Mucosa of descending colon (tissue), 3 donors: ENCODE measurements at regions not wholly inside any gene's neighbourhood (a gene's known extent, or its start where the extent isn't known, plus 50 kb on each side); places are given as distances from the start of the nearest gene placed in this dataset.

Experiments used
- ATAC-seq: fragments of 200-7000 bp; cut with Tn5 transposase; one replicate; pipeline ENCODE4 v1.9.1; 2020; ENCODE audit warnings: mild to moderate bottlenecking, moderate library complexity
- DNase-seq, 3 donors: peaks; one replicate each; pipeline ENCODE4 v3.0.0-alpha.2; 2020
- H3K36me3 ChIP-seq: fragments of 200-600 bp; one replicate; pipeline ENCODE4 v1.8.0; 2021; ENCODE audit warnings: low read depth, mild to moderate bottlenecking
- H3K4me1 ChIP-seq: fragments of 200-600 bp; one replicate; pipeline ENCODE4 v1.8.0; 2021; ENCODE audit warnings: low read depth, mild to moderate bottlenecking
- H3K4me3 ChIP-seq: fragments of 200-600 bp; one replicate; pipeline ENCODE4 v1.8.0; 2021; ENCODE audit warnings: mild to moderate bottlenecking
- H3K9me3 ChIP-seq: fragments of 200-600 bp; one replicate; pipeline ENCODE4 v1.8.0; 2021; ENCODE audit warnings: mild to moderate bottlenecking
- intact Hi-C, 2 donors: fragments of 100-400 bp; cut with DNase I in 1 of 2; cut with micrococcal nuclease in 1 of 2; formaldehyde crosslinking; loops; one replicate each; pipeline versions ENCODE4 v1.11.0 to v1.11.1; 2022; cut with DNase I, micrococcal nuclease
- TF ChIP-seq, protein P1 (sequence below): fragments of 200-600 bp; IDR thresholded peaks from one replicate; pipeline ENCODE4 v1.8.0; 2022; ENCODE audit warnings: antibody characterized with exemption, mild to moderate bottlenecking
- donor health status: DM: no; HTN: no; CAD: no; lungs with moderate emphysema.
- donor health status: DM: no; HTN: no; CAD: no.
- donor health status: DM: no; HTN: yes; CAD: no.

DNA sequence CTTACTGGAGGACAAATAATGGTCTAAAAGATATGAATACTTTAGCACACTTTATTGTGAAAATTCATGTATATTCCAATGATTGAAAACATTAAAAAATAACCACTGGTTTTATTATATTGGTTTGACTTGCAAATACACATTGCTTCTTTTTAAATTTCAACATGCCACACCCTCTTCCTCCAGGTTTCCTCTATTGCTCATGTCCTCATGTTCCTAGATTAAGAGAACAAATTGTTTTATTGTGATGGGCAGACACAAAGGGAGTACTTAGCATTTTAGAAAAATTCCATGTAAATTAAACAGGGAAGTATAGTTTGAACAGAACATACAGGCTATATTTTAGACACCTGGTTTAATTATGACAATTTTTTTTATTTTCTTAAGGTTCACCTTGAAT is 230.6 kb upstream of the GPRIN3 start:
- Histone ChIP-seq H3K36me3 (no peaks in the 10 kb centered on the region), H3K4me1 (no peaks in the 10 kb centered on the region), H3K4me3 (no peak overlapping the region), H3K9me3 (no peaks in the 10 kb centered on the region)
- intact Hi-C loops = no loop called here
- TF ChIP-seq, protein P1, sequence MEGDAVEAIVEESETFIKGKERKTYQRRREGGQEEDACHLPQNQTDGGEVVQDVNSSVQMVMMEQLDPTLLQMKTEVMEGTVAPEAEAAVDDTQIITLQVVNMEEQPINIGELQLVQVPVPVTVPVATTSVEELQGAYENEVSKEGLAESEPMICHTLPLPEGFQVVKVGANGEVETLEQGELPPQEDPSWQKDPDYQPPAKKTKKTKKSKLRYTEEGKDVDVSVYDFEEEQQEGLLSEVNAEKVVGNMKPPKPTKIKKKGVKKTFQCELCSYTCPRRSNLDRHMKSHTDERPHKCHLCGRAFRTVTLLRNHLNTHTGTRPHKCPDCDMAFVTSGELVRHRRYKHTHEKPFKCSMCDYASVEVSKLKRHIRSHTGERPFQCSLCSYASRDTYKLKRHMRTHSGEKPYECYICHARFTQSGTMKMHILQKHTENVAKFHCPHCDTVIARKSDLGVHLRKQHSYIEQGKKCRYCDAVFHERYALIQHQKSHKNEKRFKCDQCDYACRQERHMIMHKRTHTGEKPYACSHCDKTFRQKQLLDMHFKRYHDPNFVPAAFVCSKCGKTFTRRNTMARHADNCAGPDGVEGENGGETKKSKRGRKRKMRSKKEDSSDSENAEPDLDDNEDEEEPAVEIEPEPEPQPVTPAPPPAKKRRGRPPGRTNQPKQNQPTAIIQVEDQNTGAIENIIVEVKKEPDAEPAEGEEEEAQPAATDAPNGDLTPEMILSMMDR = no peak
- ATAC-seq = no peak
- no peak for DNase-seq

DNA sequence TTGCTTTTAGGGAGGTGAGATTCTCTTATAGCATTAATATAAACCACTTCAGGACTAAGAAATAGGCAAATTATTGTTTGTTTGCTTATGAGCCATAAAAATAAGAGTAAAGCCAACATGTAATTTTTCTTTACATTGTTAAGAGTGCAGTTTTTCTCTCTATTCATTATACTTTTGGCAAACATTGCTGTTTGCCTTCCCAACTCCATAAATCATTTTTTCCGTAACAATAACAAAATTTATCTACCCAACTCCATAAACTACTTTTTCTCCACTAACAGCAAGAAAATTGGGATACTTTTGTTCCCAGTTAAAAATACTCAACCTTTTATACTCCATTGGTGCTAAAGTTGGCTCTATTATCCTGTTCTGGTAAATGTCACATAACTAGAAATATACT is 229.7 kb upstream of the GPRIN3 start:
- TF ChIP-seq, protein P1 = no peak
- intact Hi-C loops = no loop called here
- no peaks in the 10 kb centered on the region for H3K4me1 ChIP-seq
- ATAC-seq = no peak
- no peaks in the 10 kb centered on the region for H3K36me3 ChIP-seq
- no peaks in the 10 kb centered on the region for H3K9me3 ChIP-seq
- H3K4me3 ChIP-seq = no peak overlapping the region
- no peak for DNase-seq

DNA sequence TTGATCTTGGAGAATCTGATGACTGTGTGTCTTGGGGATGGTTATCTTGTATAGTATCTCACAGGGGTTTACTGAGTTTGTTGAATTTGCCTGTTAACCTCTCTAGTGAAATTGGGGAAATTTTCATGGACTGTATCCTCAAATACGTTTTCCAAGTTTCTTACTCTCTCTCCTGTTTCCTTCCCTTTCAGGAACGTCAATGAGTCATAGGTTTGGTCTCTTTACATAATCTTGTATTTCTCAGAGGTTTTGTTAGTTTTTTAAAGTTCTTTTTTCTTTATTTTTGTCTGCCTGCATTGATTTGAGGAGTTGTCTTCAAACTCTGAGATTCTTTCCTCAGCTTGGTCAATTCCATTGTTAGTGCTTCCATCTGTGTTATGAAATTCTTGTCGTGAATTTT is 227.7 kb upstream of the GPRIN3 start:
- Histone ChIP-seq H3K4me1 (no peaks in the 10 kb centered on the region), H3K9me3 (no peaks in the 10 kb centered on the region), H3K4me3 (no peak overlapping the region), H3K36me3 (no peaks in the 10 kb centered on the region)
- DNase-seq = no peak
- ATAC-seq = no peak
- TF ChIP-seq, protein P1 = no peak
- intact Hi-C loops = no loop called here

DNA sequence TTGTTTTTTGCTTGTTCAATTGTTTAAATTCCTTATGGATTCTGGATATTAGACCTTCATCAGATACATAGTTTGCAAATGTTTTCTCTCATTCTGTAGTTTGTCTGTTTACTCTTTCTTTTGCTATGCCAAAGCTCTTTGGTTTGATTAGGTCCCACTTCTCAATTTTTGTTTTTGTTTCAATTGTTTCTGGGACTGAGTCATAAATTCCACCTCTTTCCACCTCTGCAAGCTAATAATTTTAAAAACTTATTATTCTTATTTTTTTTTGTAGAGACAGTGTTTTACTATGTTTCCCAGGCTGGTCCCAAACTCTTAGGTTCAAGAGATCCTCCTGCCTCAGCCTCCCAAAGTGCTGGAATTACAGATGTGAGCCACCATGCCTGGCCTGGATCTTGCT is 226.8 kb upstream of the GPRIN3 start:
- no peaks in the 10 kb centered on the region for H3K36me3 ChIP-seq
- ATAC-seq (no peak), DNase-seq (no peak)
- TF ChIP-seq, protein P1 = no peak
- intact Hi-C loops = no loop called here
- no peaks in the 10 kb centered on the region for H3K9me3 ChIP-seq
- no peaks in the 10 kb centered on the region for H3K4me1 ChIP-seq
- no peak overlapping the region for H3K4me3 ChIP-seq

DNA sequence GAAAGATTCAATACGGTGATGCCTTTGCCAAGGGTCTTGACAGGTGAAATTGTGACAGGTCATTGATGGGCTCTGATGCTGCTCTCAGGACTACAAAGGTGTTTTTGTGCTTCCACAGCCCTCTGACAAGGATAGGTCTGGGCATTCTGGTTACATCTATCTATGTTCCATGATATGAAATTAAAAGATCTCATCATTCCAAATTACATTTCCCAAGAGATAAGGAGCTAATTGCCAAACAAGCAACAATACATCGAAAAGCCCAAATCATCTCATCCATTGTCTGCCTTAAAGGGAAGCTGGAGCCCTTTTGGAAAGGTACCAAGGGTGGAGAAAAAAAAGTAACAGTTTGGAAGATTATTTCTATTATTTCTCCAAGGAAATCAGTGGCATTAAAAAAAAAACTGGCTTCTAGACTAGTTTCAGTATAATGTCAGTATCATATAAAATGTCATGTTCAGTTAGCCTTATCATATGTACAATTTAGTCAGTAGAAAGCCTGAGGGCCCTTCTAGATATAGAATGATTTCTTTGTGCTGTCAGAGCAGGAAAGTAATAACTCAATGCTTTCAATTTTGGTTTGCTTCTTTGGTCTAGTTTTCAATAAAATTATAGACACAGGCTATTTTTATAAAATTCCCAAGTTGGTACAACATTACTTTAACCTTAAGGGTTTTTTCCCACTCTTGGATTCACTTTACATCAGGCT is 224.5 kb upstream of the GPRIN3 start:
- H3K4me1 ChIP-seq = no peaks in the 10 kb centered on the region
- ATAC-seq = no peak
- intact Hi-C loops = no loop called here
- no peak for DNase-seq
- no peak overlapping the region for H3K4me3 ChIP-seq
- H3K9me3 ChIP-seq = no peaks in the 10 kb centered on the region
- H3K36me3 ChIP-seq = no peaks in the 10 kb centered on the region
- TF ChIP-seq, protein P1 = no peak
